H1 (cell line): ENCODE measurements at regions not wholly inside any gene's neighbourhood (a gene's known extent, or its start where the extent isn't known, plus 50 kb on each side); places are given as distances from the start of the nearest gene placed in this dataset.

Experiments
- CTCF ChIA-PET: fragments of 300-600 bp; sonication (Branson Sonifier 250); formaldehyde crosslinking; loops from one replicate; lab custom pipeline; 2021; ENCODE audit not compliant: partially characterized antibody; lab: Charles Lee
- POLR2A ChIA-PET: fragments of 300-600 bp; sonication (Branson Sonifier 250); formaldehyde crosslinking; loops from one replicate; lab custom pipeline; 2021; ENCODE audit warnings: inconsistent platforms; ENCODE audit not compliant: partially characterized antibody; lab: Charles Lee
- DNase-seq, 2 experiments: peaks; one replicate each; pipeline versions ENCODE4 v3.0.0 to v3.0.0-alpha.2; 2010 to 2022; ENCODE audit warnings: low spot score in 2 of 2, low read depth in 1 of 2, mixed read lengths in 1 of 2
- FAIRE-seq: peaks from 2 replicates; lab custom pipeline; 2011; peaks lifted over from hg19 to GRCh38; lab: Jason Lieb, UNC
- H2AFZ ChIP-seq: 2 replicates; pipeline ENCODE4 v1.8.1; 2012; ENCODE audit warnings: low read length, inconsistent platforms
- H2AK5ac ChIP-seq: 2 replicates; pipeline ENCODE4 v1.6.1; 2013; ENCODE audit warnings: low read depth, low read length
- H2BK120ac ChIP-seq: replicated peaks from 2 replicates; pipeline ENCODE3; 2013; ENCODE audit warnings: low read depth, low read length, inconsistent platforms
- H2BK12ac ChIP-seq: 2 replicates; pipeline ENCODE4 v1.6.1; 2013; ENCODE audit warnings: low read depth, low read length
- H2BK15ac ChIP-seq: 2 replicates; pipeline ENCODE4 v1.6.1; 2013; ENCODE audit warnings: low read length
- H2BK20ac ChIP-seq: 2 replicates; pipeline ENCODE4 v1.6.1; 2013; ENCODE audit warnings: low read length
- H2BK5ac ChIP-seq: 2 replicates; pipeline ENCODE4 v1.6.1; 2013; ENCODE audit warnings: low read depth, low read length
- H3K14ac ChIP-seq: 2 replicates; pipeline ENCODE4 v1.6.1; 2013; ENCODE audit warnings: inconsistent platforms; ENCODE audit not compliant: insufficient read length
- H3K18ac ChIP-seq: 2 replicates; pipeline ENCODE4 v1.6.1; 2013; ENCODE audit warnings: low read length; ENCODE audit errors: extremely low read depth
- H3K23ac ChIP-seq: 2 replicates; pipeline ENCODE4 v1.6.1; 2013; ENCODE audit warnings: inconsistent platforms; ENCODE audit not compliant: insufficient read length
- H3K23me2 ChIP-seq: 2 replicates; pipeline ENCODE4 v1.6.1; 2013; ENCODE audit warnings: low read depth, low read length
- H3K27ac ChIP-seq: 2 replicates; pipeline ENCODE4 v1.6.1; 2011; ENCODE audit warnings: low read depth, low read length, inconsistent platforms
- H3K27me3 ChIP-seq, 4 experiments: replicated peaks in 1 of 4; 1 replicate in 1 of 4; 2 replicates in 3 of 4; pipeline versions ENCODE4 v1.6.1 to v1.8.1; 2011 to 2013; ENCODE audit warnings: low read length in 3 of 4, mild to moderate bottlenecking in 3 of 4, inconsistent platforms in 2 of 4, mixed read lengths in 2 of 4, moderate library complexity in 1 of 4; ENCODE audit not compliant: control insufficient read depth in 3 of 4, insufficient read depth in 3 of 4; ENCODE audit errors: extremely low read depth in 1 of 4
- H3K36me3 ChIP-seq, 4 experiments: 2 replicates each; pipeline versions ENCODE4 v1.6.1 to v1.8.1; 2011 to 2013; ENCODE audit warnings: mild to moderate bottlenecking in 4 of 4, low read length in 3 of 4, moderate library complexity in 2 of 4, control low read depth in 1 of 4, inconsistent platforms in 1 of 4; ENCODE audit not compliant: insufficient read depth in 4 of 4, control insufficient read depth in 2 of 4
- H3K4ac ChIP-seq: replicated peaks from 2 replicates; pipeline ENCODE3; 2013; ENCODE audit warnings: low read length, low read depth, mixed read lengths, inconsistent platforms; ENCODE audit not compliant: insufficient read length
- H3K4me1 ChIP-seq, 4 experiments: replicated peaks in 1 of 4; 1 replicate in 1 of 4; 2 replicates in 3 of 4; pipeline versions ENCODE4 v1.6.1 to v1.8.1; 2011 to 2013; ENCODE audit warnings: low read length in 3 of 4, inconsistent platforms in 2 of 4, mixed read lengths in 1 of 4; ENCODE audit not compliant: insufficient read depth in 4 of 4, control insufficient read depth in 3 of 4
- H3K4me2 ChIP-seq, 2 experiments: 2 replicates each; pipeline versions ENCODE4 v1.6.1 to v1.8.1; 2011 to 2013; ENCODE audit warnings: low read depth in 2 of 2, low read length in 2 of 2, control low read depth in 1 of 2, inconsistent platforms in 1 of 2, mild to moderate bottlenecking in 1 of 2; ENCODE audit not compliant: insufficient read depth in 1 of 2
- H3K4me3 ChIP-seq, 4 experiments: fragments of 200-600, 300-600 bp in 1 of 4; sonication (generic), shearing (Covaris generic), sonication (Bioruptor Twin) in 1 of 4; 2 replicates each; pipeline versions ENCODE4 v1.5.1 to v1.8.1; 2011 to 2016; ENCODE audit warnings: low read length in 4 of 4, low read depth in 3 of 4, control low read depth in 2 of 4, inconsistent platforms in 2 of 4, mild to moderate bottlenecking in 2 of 4, mixed read lengths in 1 of 4, moderate library complexity in 1 of 4; ENCODE audit not compliant: insufficient read depth in 2 of 4; ENCODE audit errors: extremely low read depth in 1 of 4
- H3K56ac ChIP-seq: replicated peaks from 2 replicates; pipeline ENCODE3; 2013; ENCODE audit warnings: low read depth, mild to moderate bottlenecking, mixed read lengths, low read length, inconsistent platforms; ENCODE audit not compliant: insufficient read length
- H3K79me1 ChIP-seq: 2 replicates; pipeline ENCODE4 v1.6.1; 2013; ENCODE audit warnings: low read depth, low read length, control low read depth
- H3K79me2 ChIP-seq, 2 experiments: 2 replicates each; pipeline versions ENCODE4 v1.6.1 to v1.8.1; 2012 to 2013; ENCODE audit warnings: low read length in 2 of 2, mild to moderate bottlenecking in 2 of 2, inconsistent platforms in 1 of 2; ENCODE audit not compliant: insufficient read depth in 2 of 2, control insufficient read depth in 1 of 2
- H3K9ac ChIP-seq, 4 experiments: replicated peaks in 1 of 4; 1 replicate in 1 of 4; 2 replicates in 3 of 4; pipeline versions ENCODE4 v1.6.1 to v1.8.1; 2011 to 2013; ENCODE audit warnings: low read depth in 3 of 4, low read length in 3 of 4, control low read depth in 2 of 4, mild to moderate bottlenecking in 2 of 4, moderate library complexity in 2 of 4, inconsistent platforms in 1 of 4; ENCODE audit errors: extremely low read depth in 1 of 4
- H3K9me3 ChIP-seq, 2 experiments: 2 replicates each; pipeline versions ENCODE4 v1.6.1 to v1.8.1; 2012 to 2013; ENCODE audit warnings: mild to moderate bottlenecking in 2 of 2, moderate library complexity in 2 of 2, control low read depth in 1 of 2, inconsistent platforms in 1 of 2, low read depth in 1 of 2, low read length in 1 of 2, mixed read lengths in 1 of 2; ENCODE audit not compliant: insufficient read depth in 2 of 2
- H4K20me1 ChIP-seq, 2 experiments: replicated peaks in 1 of 2; 2 replicates each; pipeline versions ENCODE3 to v1.8.1; 2011 to 2013; ENCODE audit warnings: inconsistent platforms in 2 of 2, low read length in 2 of 2, mild to moderate bottlenecking in 1 of 2; ENCODE audit not compliant: insufficient read depth in 2 of 2, control insufficient read depth in 1 of 2
- H4K5ac ChIP-seq: 2 replicates; pipeline ENCODE4 v1.6.1; 2013; ENCODE audit warnings: low read length, low read depth, mixed read lengths, inconsistent platforms; ENCODE audit not compliant: insufficient read length
- H4K8ac ChIP-seq: 2 replicates; pipeline ENCODE4 v1.8.0; 2013; ENCODE audit warnings: mild to moderate bottlenecking, moderate library complexity, low read length, inconsistent platforms; ENCODE audit not compliant: insufficient read depth; ENCODE audit errors: extremely low read depth
- H4K91ac ChIP-seq: replicated peaks from 2 replicates; pipeline ENCODE3; 2013; ENCODE audit warnings: low read length, mixed read lengths, inconsistent platforms; ENCODE audit not compliant: insufficient read length
- CTBP2 ChIP-seq: IDR thresholded peaks from 2 replicates; pipeline ENCODE4 v1.7.0; 2011; ENCODE audit warnings: borderline replicate concordance, mild to moderate bottlenecking, moderate library complexity, mixed read lengths, low read length; ENCODE audit not compliant: insufficient read depth, insufficient read length
- WGBS, 2 experiments: shearing (Covaris generic) in 1 of 2; methylation state at CpG; one replicate each; pipeline versions ENCODE4 v1.1.6 to v1.1.7; 2013 to 2015; ENCODE audit warnings: low lambda C conversion rate in 2 of 2, mixed read lengths in 2 of 2, inconsistent platforms in 1 of 2, low coverage in 1 of 2, missing lambda C conversion rate in 1 of 2; ENCODE audit not compliant: insufficient replicate concordance in 2 of 2, insufficient coverage in 1 of 2, insufficient read length in 1 of 2; ENCODE audit errors: extremely low coverage in 1 of 2, missing lambda C conversion rate in 1 of 2; 5-methylcytosine and 5-hydroxymethylcytosine counted together

GRCh38 chr5:128596071-128596470 is 58.0 kb upstream of the FBN2 start:
- Histone ChIP-seq H3K27me3 (no peaks in the 10 kb centered on the region), H3K18ac (no peak overlapping the region), H3K56ac (no peak overlapping the region), H4K8ac (no peak overlapping the region), H3K4me2 (no peak overlapping the region), H3K23ac (no peak overlapping the region), H2AFZ (no peak overlapping the region), H3K14ac (no peak overlapping the region), H3K4me1 (peaks cover 0 to 4% (median under 1%) of the 10 kb centered on the region in 4 experiments; a peak in 1 of 7 replicates), H3K27ac (no peak overlapping the region), H2BK12ac (no peak overlapping the region), H3K79me1 (no peaks in the 10 kb centered on the region), H2BK15ac (no peak overlapping the region), H2AK5ac (no peak overlapping the region), H2BK5ac (no peak overlapping the region), H4K5ac (no peak overlapping the region), H3K9me3 (no peaks in the 10 kb centered on the region), H2BK120ac (no peak overlapping the region), H3K4ac (no peak overlapping the region), H4K91ac (no peak overlapping the region), H3K23me2 (no peaks in the 10 kb centered on the region), H3K9ac (no peak overlapping the region), H3K79me2 (no peaks in the 10 kb centered on the region), H3K36me3 (no peaks in the 10 kb centered on the region), H2BK20ac (no peak overlapping the region), H3K4me3 (no peak overlapping the region)
- POLR2A ChIA-PET = no interaction called here
- FAIRE-seq = no peak
- TF ChIP-seq CTBP2 = no peak
- TF ChIP-seq, all 59 proteins: peak for 0
- CTCF ChIA-PET = interaction anchor here (0.7 kb wide), 1 partner anchor 173 kb away, joined by 3 read pairs; no protein-coding TSS in a partner anchor
- no peaks in the 10 kb centered on the region for H4K20me1 ChIP-seq
- 93% methylated on average over 4 of the region's 4 CpGs; no CpG with 5 or more reads in 1 of the 2 experiments for WGBS, 2 experiments
- no peak for DNase-seq
